COLO668 (cell line): ENCODE measurements at regions not wholly inside any gene's neighbourhood (a gene's known extent, or its start where the extent isn't known, plus 50 kb on each side); places are given as distances from the start of the nearest gene placed in this dataset.

Experiments
- DNase-seq: peaks from one replicate; lab custom pipeline; 2025; ENCODE audit not compliant: unreplicated experiment; lab: John Stamatoyannopoulos, UW

DNA sequence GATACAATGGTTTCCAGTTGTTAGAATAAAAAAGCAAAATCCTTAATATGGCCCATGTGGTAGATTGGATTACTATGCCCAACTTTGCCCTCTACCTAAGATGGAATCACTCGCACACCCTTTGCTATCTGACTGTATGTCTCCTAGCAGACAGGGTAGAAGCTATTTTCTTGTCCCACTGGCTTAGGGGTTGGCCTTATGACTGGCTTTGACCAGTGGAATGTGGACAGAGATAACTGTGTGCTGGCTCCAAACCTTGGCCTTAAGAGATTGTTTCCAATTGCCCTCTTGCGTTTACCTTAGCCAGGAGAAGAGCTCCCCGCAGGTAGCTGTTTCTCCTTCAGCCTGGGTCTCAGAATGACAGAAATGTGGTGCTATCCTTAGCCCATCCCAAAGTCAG is 355.9 kb downstream of the BCOR start:
- no peak for DNase-seq

DNA sequence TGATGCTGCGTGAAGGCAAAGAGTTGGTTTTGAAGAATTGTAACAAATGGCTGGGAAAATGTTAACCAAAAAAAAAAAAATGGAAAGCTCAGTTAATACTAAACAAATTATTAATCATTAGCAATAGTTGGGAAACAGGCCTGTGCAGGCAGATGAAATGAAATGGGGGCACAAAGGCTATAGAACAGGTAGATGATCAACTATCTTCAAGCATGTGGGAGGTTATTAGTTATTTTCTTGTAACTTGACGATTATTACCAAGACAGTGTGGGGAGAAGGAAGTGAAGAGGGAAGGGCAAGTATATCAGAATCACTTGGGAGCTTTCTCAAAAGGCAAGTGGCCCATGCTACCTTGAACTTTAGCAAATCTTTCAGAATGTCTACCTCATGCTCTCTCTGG is 351.9 kb downstream of the BCOR start:
- no peak for DNase-seq

DNA sequence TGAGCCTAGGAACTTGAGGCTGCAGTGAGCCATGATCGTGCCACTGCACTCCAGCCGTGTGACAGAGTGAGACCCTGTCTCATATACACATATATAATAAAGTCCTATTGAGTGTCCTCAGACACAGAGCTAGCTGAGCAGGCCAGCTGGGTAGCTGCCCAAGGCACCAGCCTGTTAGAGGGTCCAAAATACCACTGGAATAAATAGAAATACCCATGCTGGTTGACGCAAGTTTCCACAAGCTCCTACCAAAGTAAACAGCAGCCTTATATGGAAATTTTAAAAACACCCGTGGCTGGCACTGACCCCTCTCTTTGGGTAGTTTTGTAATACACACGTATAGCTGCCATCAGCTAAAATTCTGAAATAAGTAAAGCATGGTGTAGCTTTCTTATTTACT is 348.6 kb downstream of the BCOR start:
- no peak for DNase-seq

DNA sequence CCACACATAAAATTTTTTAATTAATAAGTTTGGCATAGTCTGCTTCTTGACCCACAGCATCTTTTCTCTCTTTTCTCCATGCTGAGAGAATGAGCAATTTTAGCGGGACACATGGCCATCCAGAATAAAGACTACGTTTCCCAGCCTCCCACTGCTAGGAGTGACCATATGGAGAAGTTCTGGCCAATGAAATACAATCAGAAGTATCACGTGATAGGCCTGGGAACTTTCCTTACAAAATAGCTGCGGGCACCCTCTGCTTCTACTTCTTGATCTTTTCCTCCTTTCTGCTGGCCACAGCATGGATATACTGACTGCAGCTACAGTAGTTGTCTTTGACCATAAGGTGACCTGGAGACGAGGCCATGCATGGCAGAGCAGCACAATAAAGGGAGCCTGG is 348.0 kb downstream of the BCOR start:
- DNase-seq: no peak

DNA sequence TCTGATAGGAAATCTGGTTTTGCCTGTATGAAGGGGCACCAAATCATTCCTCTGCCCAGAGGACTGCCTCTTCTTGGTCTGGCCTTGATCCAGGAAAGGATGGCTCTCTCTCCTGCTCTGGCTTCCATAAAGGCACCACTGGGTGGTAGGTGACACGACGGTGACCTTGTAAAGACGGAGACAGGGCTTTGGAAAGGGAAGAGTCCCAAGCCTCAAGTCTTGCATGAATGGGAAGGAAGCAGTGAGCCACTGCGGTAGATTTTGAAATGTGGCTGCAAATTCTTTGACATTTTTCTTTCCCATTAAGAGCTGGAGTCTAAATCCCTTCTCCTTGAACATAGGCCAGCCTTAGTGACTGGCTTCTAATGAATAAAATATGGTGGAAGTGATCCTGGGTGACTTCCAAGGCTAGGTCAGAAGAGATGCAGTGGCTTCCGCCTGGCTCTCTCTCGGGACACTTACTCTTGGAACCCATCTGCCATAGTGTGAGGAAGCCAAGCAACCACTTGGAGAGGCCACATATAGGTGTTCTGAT is 347.4 kb downstream of the BCOR start:
- no peak for DNase-seq

DNA sequence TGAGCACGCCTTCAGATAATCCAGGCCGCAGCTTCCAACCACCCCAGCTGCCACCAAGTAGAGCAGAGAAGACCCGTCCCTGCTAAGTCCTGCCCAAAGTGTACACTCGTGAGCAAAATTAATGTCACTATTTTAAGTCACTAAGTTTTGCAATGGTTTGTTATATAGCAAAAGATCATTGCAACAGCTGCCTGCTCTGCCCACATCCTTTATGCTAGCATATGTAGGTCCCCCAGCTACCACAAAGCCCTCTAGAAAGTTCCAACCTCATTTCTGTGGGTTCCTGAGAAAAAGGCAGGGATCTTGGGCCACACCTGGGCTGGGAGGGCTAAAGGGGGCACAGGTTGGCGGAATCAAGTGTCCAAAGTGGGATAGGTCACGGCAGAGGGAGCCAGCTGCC is 346.9 kb downstream of the BCOR start:
- no peak for DNase-seq

DNA sequence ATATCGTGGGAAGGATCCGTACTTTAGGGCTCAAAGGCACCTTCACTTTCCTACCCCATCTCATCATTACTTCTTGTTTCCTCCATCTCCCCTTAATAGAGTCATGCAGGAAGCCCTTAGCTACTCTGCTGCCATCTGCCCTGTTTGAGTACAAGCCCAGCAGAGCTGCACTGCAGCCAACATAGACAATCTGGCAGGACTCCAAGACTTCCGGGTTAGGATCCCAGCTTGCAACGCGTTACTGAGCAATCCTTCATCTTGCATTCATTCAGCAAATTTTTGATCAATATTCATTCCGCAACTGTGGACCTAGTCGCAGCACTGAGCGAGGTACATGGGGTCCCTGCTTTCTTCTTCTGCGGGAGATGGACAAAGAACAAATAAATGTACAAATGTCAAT is 344.9 kb downstream of the BCOR start:
- peak; percentile 34 for DNase-seq

DNA sequence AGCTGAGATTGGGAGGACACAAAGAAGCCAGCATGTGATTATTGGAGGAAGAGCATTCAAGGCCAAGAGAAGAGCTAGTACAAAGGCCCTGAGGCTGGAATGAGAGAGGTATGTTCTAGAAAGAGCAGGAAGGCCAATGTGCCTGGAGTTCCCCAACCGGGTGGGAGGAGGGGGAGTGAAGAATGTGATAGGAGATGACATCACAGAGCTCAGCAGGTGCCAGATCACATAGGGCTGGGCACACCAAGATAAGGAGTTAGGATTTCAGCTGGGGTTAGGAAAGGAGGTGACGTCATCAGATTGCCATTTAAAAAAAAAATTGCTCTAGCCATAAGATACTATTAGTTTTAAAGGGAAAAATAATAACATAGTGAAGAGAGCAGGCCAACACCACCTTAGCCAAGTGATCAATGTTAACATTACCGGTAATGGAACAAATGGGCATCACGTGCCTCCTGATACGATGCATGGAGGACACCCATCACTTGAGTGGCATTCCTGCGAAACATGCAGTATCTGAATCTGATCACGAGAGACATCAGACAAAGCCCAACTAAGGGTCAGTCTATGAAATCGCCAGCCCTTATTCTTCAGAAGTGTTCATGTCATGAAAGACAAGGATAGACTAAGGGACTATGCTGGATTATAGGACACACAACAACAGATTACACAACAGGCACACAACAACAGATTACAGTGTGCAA is 344.3 kb downstream of the BCOR start:
- DNase-seq: peak; percentile 21

DNA sequence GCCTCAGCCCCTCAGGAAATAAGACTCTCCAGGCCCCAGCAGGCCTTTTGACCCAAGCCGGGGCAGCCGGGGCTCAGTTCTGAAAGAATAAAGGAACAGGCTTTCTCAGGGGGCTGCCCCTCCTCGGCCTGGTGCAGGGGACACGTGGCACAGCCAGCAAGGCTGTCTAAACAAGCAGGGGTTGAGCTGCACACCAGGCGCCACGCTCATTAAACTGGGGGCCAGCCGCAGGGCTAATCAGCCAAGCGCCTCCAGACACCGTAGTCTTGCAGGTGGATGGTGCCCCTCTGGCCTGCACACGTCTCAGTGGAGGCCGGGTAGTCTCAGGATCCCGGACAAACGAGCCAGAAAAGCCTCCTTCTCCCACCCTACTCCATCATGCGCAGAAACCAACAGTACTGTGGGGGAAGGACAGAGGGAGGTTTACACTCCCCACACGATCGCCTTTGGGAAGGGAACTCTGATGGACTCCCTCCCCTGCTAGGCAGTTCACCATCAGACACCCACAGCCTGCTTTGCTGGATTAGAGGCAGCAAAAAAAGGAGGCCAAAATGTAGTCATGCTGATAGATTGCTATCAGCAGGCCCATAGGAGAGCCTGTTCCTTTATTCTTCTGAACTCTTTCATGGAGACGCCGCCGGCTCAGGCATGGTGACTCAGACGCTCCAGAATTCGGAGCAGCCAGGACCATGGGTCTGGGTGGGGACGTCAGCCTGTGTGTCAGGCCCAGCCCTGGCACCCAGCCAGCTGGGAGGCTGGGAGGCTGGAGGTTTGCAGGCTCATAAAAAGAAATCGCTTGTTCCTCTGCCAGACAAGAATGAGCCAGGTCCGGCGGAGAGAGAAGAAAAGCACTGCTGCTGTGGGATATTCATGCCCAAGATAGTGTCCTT is 342.4 kb downstream of the BCOR start:
- peak; percentile 86 for DNase-seq

DNA sequence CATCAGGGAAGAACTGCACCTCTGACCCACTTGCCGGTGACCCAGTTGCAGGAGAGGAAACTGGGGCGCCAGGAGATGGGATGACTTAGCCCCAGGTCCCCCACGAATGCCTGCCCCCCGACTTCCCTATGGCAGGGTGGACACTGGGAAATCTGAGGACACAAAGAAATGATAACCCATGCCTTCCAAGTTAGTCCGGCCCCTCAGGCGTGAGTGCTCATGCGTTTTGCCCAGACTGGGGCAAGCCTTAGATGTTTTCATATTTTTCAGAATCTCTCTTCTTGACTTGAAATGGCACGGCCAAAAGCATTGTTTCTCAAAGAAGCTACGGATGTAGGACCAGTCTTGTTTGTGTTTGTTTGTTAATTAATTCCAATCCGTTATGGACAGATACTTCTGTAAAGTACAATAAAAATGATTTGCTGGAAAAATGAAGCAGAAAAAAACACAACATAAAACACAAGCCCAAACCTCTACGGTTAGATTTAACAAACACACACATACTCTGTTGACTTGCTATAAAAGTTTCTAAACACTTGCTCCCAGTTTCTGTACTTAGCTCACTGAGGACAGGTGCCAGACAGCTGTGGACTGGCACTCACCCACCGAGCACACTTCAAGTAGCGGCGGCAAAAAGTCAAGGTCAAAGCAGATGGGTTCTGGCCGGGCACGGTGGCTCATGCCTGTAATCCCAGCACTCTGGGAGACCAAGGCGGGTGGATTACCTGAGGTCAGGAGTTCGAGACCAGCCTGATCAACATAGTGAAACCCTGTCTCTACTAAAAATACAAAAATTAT is 341.5 kb downstream of the BCOR start:
- DNase-seq: no peak

DNA sequence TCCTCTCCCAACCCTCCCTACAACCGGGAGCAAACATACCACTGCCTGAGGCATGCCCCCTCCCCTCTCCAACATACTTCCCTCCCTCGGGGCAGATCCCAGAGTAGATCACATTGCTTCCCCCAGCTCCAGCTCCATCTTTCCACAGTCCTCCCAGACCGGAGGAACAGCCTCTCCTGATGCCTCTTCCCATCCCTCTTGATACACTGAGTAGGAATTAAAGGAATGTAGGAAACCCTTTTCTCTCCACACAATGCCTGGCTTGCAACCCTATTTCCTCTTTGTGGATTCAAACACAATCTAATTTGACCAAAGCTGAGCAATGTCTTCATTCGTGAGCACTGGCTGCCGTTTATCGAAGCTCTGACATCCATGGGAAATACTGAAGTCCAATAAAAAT is 339.8 kb downstream of the BCOR start:
- DNase-seq: no peak

DNA sequence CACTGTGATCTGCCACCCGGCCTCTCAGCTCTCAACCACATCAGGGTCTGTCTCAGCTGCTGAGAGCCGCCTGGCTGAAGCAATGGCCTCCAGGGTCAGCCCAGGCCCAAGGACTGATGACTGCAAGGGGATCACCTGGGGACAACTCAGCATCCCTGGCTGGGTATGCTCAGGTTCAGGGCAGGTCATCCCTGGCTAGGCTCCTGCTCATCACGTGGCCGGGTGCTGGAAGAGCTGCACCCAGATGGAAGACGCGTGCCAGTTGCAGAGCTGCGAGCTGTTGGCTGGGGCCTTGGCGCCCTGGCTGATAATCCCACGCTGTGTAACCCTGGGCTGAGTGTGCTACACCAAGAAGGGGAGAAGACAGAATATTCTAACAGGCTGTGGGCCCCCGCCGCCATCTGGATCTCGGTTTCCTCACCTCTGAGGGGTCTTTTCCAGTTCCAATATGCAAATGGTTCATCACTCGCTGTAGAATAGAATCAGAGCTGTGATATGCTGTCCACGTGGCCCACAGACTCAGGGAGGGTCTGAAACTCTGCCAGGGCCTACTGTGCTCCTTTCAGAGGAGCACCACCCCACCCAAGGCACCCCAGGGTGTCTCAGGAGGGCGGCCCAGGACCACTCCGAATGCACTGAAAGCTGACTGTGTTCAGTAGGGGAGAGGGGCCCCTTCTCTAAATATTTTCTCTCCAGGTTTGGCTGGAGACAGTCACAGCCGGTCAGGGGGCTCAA is 338.8 kb downstream of the BCOR start:
- no peak for DNase-seq

DNA sequence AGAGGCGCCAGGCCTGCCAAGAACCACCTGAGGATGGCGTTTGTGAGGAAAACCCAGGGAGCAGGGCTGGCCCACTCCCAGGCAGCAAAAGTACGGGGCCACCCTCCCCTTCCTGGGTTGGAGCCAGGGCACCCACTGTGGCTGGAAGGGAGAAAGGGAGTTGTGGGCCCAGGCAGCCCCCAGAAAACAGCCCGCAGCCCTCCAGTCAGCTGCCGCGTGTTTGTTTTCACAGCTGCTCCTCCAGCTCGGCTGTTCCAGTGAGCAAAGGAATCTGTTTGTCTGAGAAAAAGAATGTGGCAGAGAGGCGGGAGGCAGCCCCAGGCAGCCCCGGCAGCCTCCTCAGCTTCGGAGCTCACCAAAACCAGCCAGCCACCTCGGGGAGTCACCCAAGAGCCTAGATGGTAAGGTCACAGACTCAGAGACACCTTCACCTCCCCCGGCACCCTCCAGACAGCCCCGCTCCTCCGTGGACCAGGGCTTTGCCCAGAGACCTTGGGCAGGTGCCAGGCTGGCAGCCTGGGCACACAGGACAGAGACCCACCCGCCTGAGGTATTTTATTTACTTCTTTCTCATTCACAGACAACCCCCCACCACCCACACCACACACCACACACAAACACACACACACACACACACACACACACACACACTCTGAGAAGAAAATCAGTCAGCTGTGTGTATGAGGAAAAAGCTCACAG is 338.1 kb downstream of the BCOR start:
- DNase-seq: peak; percentile 29

DNA sequence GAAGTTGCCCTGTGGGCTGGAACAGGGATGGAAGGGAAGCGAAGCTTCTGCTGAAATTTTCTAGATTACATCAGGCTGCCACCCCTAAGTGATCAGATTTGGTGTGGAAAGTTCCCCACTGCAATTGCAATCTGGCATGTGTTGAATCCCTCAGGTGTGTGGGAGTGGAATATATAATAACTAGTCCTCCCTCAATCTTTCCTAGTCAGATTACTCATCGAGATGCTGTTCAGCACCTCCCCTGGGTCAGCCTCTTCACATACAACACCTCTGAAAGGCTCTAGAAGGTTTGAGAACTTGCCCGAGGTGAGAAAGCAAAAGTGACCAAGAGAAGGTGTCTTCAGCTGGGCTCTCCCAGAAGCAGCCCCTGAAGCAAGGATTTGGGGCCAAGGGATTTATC is 336.8 kb downstream of the BCOR start:
- DNase-seq: no peak

DNA sequence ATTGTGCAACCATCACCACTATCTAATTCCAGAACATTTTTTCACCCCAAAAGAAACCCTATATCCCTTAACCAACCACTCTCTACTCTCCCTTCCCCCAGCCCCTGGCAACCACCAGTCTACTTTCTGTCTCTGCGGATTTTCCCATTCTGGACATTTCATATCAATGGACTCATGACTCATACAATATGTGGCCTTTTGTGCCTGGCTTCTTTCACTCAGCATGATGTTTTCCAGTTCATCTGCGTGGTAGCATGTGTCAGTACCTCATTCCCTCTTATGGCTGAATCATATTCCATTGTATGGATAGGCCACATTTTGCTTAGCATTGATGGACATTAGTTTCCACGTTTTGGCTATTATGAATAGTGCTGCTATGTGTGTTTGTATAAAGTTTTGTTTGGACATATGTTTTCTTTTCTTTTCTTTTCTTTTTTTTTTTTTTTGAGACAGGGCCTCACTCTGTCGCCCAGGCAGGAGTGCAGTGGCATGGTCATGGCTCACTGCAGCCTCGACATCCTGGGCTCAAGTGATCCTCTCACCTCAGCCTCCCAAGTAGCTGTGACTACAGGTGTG is 335.4 kb downstream of the BCOR start:
- peak; percentile 3 for DNase-seq

DNA sequence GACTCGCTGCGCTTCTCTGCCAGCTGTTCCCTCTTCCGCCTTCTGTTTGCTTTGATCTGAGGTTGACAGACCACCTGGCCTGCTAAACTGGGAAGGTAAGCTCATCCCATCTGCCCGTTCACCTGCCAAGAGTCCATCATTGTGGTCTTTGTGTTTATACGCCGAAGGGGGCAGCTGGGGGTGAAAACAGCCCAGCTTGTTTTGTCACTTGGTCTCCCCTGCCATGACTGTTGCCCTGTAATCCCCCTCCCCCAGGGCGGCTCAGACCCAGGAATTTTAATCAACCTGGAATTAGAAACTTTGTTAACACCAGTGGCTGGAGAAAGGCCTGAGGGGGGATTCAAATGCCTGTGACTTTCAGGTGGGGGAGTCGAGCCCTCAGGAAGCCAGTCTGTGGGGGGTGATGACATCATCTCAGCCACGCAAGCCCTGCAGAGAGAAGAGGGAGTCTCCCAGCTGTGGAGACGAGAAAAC is 333.3 kb downstream of the BCOR start:
- DNase-seq: peak; percentile 86

DNA sequence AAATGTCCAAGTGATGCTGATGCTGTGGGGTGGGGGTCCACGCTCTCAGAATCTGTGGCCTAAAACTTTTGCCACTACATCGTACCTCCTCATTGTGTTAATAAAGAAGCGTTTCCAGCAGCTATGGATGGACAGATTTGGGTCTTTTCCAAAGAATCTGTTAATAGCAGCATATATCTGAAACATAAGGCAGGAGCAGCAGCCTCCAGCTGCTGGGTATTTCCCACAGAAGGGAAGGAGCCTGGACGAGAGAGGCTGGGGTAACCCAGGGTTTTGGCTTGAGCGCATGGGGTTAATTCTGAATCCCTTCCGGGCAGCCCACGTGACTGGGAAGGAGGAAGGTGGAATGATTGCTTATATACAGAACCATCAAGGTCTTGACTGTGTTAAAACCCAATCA is 332.4 kb downstream of the BCOR start:
- DNase-seq: no peak

DNA sequence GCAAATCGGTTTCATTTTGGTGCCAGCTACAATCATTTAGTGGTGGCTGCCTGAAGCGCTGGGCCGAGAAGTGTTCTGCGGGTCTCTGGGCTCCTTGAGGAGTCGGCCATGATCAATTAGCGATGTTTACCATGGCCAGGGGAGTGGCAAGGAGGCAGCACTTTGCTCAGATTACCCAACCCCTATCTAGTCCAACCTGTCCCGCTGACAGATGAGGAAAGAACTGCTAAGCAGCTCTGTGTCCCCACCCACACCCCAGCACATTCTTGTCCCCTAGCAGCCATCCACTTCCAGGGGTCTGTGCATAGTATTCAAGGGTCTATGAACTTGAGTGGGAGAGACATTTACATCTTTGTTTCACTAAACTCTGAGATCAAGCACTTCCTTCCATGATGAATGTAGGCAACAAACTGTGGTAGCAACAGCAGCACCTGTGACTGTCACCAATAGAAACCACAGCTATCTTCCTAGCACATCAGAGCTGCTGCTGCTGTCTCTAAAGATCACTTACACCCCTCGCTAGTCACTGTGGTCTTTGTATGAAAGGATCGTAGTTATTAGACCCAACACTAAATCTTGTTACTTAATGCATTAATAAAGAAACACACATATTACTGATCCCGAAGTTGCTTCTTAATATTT is 331.6 kb downstream of the BCOR start:
- no peak for DNase-seq

DNA sequence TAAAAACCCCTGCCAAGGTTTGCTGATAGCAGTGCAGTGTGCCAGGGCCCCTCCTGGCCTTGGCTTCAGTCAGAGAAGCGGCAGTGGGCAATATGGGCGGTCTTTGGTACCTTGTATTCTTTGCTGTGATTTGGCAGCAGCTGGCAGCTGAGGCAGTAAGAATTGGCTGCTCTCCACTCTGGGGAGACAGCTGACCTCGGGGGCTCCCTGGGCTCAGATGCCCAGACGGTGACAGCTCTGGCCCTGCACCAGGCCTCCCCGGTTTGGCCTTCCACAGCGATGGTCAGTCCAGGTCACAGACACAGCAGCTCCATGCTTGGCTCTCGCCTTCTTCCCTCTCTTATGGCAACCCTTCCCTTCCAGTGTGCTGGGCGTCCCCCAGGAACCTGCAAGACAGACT is 330.9 kb downstream of the BCOR start:
- DNase-seq: no peak
